ENCODE measurements at regions not wholly inside any gene's neighbourhood (a gene's known extent, or its start where the extent isn't known, plus 50 kb on each side); places are given as distances from the start of the nearest gene placed in this dataset.

- Mint-ChIP-seq H3K9me3 (peaks cover 9% of the 10 kb centered on the region), H3K36me3 (ENCODE audit: low read depth) (no peaks in the 10 kb centered on the region), H3K27ac (no peak overlapping the region), H3K4me3 (no peak overlapping the region), H3K27me3 (ENCODE audit: insufficient read depth) (peaks cover 4% of the 10 kb centered on the region), H3K4me1 (ENCODE audit: low read depth) (no peaks in the 10 kb centered on the region)
- no peak for DNase-seq (ENCODE audit: low spot score)
- intact Hi-C loops (cut with micrococcal nuclease) = no loop called here
These were observed 169.7 kb upstream of the APCDD1 start for GRCh38 chr18:10284540-10285282.

DNA sequence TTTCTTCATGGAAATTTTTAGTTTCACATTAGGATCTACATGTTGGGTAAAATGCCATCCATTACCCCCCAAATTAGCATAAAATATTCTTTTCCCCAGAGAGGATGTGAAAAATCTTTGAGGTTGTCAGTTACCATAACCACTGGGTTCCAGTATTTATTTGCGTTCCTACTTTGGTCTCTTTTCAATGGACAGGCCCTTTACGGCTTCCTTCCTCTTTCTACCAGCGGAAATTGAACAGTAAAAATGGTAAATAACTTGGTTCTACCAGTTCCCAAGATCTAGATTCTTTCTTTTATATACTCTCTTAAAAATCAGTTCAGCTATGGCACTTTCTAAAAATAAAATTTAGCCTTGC is 169.2 kb upstream of the APCDD1 start:
- Mint-ChIP-seq H3K27me3 (ENCODE audit: insufficient read depth) (peaks cover 4% of the 10 kb centered on the region), H3K9me3 (peaks cover 9% of the 10 kb centered on the region), H3K4me1 (ENCODE audit: low read depth) (no peaks in the 10 kb centered on the region), H3K4me3 (no peak overlapping the region), H3K27ac (no peak overlapping the region), H3K36me3 (ENCODE audit: low read depth) (no peaks in the 10 kb centered on the region)
- intact Hi-C loops (cut with micrococcal nuclease) = no loop called here
- DNase-seq (ENCODE audit: low spot score) = no peak

DNA sequence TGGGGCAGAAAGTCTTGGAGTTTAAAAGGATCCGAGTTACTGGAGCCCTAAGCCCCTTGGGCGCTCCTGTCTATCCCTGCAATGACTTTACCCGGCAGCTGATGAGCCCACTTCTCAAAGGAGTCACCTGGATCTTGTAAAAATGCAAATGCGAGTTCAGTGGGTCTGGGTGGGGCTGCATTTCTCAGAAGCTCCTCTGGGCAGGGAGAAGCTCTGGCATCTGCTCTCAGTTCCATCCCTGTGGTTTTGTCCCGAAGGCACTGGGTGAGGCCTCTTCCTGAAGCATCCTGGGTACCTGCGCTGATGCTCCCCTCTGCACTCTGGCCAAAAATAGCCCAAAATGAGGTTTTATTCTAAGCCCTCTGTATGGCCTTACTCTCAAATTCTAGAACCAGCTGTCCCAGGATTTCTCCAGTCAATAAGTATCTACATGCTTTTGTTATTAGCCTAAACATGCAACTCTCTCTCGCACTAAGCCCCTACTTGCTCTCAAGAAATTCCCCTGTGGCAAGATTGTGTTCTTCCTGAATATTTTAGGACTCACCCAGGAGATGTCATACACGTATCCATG is 167.8 kb upstream of the APCDD1 start:
- H3K36me3 Mint-ChIP-seq (ENCODE audit: low read depth) = no peaks in the 10 kb centered on the region
- H3K4me3 Mint-ChIP-seq = no peak overlapping the region
- peaks cover 4% of the 10 kb centered on the region for H3K27me3 Mint-ChIP-seq (ENCODE audit: insufficient read depth)
- no peak for DNase-seq (ENCODE audit: low spot score)
- H3K9me3 Mint-ChIP-seq = peaks cover 9% of the 10 kb centered on the region
- no peak overlapping the region for H3K27ac Mint-ChIP-seq
- H3K4me1 Mint-ChIP-seq (ENCODE audit: low read depth) = no peaks in the 10 kb centered on the region
- intact Hi-C loops (cut with micrococcal nuclease) = no loop called here

DNA sequence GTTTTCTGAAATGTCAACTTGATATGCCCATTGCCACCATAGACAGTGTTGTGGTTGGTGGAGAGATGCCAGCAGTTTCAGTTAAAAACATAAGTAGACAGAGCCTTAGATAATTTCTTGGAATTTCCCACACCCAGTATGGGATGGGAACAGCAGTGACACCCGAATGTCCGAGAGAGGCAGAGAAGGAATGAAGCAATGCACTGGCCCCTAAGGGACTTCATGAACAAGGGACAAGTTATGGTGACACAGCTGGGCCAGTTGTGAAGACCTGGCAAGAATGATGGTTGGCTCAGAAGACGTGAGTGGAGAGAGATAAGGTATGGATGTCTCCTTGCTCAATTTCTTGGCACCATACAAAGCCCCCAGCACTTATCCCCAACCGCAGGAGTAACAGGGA is 165.2 kb upstream of the APCDD1 start:
- Mint-ChIP-seq H3K9me3 (peaks cover 9% of the 10 kb centered on the region), H3K4me1 (ENCODE audit: low read depth) (no peaks in the 10 kb centered on the region), H3K27me3 (ENCODE audit: insufficient read depth) (peaks cover 2% of the 10 kb centered on the region), H3K36me3 (ENCODE audit: low read depth) (no peaks in the 10 kb centered on the region), H3K27ac (no peak overlapping the region), H3K4me3 (no peak overlapping the region)
- intact Hi-C loops (cut with micrococcal nuclease) = no loop called here
- DNase-seq (ENCODE audit: low spot score) = no peak

DNA sequence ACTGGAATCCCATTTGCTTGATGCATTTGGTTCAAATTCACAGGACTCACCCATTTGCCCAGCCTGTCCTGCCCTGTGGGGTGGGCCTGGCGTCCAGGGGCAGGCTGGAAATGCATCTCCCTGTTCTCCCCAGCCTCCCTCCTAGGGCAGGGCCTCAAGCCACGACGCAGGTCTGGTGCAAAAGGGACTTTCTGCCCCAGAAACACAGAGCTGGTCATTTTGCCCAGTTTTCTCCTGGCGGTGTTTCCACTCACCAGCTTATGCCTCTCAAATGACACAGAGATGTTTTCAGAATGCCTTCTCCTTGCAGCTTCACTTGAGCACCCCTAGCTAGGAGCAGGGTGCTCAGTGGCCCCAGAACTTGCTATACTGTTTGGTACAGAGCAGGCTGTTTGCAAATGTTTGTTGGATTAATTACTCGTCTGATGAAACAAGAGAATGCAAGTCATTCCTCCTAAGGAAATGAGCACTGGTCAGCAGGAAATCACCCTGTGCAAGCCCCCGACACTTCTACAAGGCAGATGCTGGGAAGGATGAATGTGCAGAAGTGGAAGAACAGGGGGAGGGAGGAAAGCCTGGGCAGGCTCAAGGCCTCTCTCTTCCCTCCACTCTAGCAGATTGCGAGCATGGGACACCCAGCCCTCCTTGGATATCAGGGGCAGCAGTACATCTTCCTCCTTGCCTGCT is 164.3 kb upstream of the APCDD1 start:
- Mint-ChIP-seq H3K27me3 (ENCODE audit: insufficient read depth) (peaks cover 2% of the 10 kb centered on the region), H3K4me1 (ENCODE audit: low read depth) (no peaks in the 10 kb centered on the region), H3K36me3 (ENCODE audit: low read depth) (no peaks in the 10 kb centered on the region), H3K4me3 (no peak overlapping the region), H3K27ac (no peak overlapping the region), H3K9me3 (peaks cover 9% of the 10 kb centered on the region)
- DNase-seq (ENCODE audit: low spot score) = no peak
- intact Hi-C loops (cut with micrococcal nuclease) = no loop called here

GRCh38 chr18:10290638-10291235 is 163.7 kb upstream of the APCDD1 start:
- intact Hi-C loops (cut with micrococcal nuclease) = no loop called here
- Mint-ChIP-seq H3K36me3 (ENCODE audit: low read depth) (no peaks in the 10 kb centered on the region), H3K9me3 (peaks cover 9% of the 10 kb centered on the region), H3K4me3 (no peak overlapping the region), H3K27ac (no peak overlapping the region), H3K4me1 (ENCODE audit: low read depth) (no peaks in the 10 kb centered on the region), H3K27me3 (ENCODE audit: insufficient read depth) (peaks cover 2% of the 10 kb centered on the region)
- no peak for DNase-seq (ENCODE audit: low spot score)

- H3K36me3 Mint-ChIP-seq (ENCODE audit: low read depth) = no peaks in the 10 kb centered on the region
- H3K9me3 Mint-ChIP-seq = peaks cover 9% of the 10 kb centered on the region
- H3K4me3 Mint-ChIP-seq = no peak overlapping the region
- peaks cover 2% of the 10 kb centered on the region for H3K27me3 Mint-ChIP-seq (ENCODE audit: insufficient read depth)
- intact Hi-C loops (cut with micrococcal nuclease) = no loop called here
- no peak overlapping the region for H3K27ac Mint-ChIP-seq
- no peak for DNase-seq (ENCODE audit: low spot score)
- no peaks in the 10 kb centered on the region for H3K4me1 Mint-ChIP-seq (ENCODE audit: low read depth)
These were observed 162.9 kb upstream of the APCDD1 start for GRCh38 chr18:10291568-10291981.

GRCh38 chr18:10293966-10294365 is 160.5 kb upstream of the APCDD1 start:
- H3K9me3 Mint-ChIP-seq = peaks cover under 1% of the 10 kb centered on the region
- DNase-seq (ENCODE audit: low spot score) = no peak
- H3K27ac Mint-ChIP-seq = no peak overlapping the region
- no peak overlapping the region for H3K4me3 Mint-ChIP-seq
- H3K36me3 Mint-ChIP-seq (ENCODE audit: low read depth) = no peaks in the 10 kb centered on the region
- H3K4me1 Mint-ChIP-seq (ENCODE audit: low read depth) = no peaks in the 10 kb centered on the region
- intact Hi-C loops (cut with micrococcal nuclease) = no loop called here
- H3K27me3 Mint-ChIP-seq (ENCODE audit: insufficient read depth) = no peaks in the 10 kb centered on the region

GRCh38 chr18:10295751-10296150 is 158.7 kb upstream of the APCDD1 start:
- Mint-ChIP-seq H3K9me3 (no peaks in the 10 kb centered on the region), H3K36me3 (ENCODE audit: low read depth) (no peaks in the 10 kb centered on the region), H3K4me3 (no peak overlapping the region), H3K4me1 (ENCODE audit: low read depth) (no peaks in the 10 kb centered on the region), H3K27me3 (ENCODE audit: insufficient read depth) (no peaks in the 10 kb centered on the region), H3K27ac (no peak overlapping the region)
- no peak for DNase-seq (ENCODE audit: low spot score)
- intact Hi-C loops (cut with micrococcal nuclease) = no loop called here

- no peak for DNase-seq (ENCODE audit: low spot score)
- no peaks in the 10 kb centered on the region for H3K9me3 Mint-ChIP-seq
- H3K27me3 Mint-ChIP-seq (ENCODE audit: insufficient read depth) = peaks cover 2% of the 10 kb centered on the region
- no peaks in the 10 kb centered on the region for H3K36me3 Mint-ChIP-seq (ENCODE audit: low read depth)
- intact Hi-C loops (cut with micrococcal nuclease) = no loop called here
- no peak overlapping the region for H3K4me3 Mint-ChIP-seq
- H3K27ac Mint-ChIP-seq = no peak overlapping the region
- H3K4me1 Mint-ChIP-seq (ENCODE audit: low read depth) = no peaks in the 10 kb centered on the region
These were observed 157.9 kb upstream of the APCDD1 start for GRCh38 chr18:10296491-10296890.

DNA sequence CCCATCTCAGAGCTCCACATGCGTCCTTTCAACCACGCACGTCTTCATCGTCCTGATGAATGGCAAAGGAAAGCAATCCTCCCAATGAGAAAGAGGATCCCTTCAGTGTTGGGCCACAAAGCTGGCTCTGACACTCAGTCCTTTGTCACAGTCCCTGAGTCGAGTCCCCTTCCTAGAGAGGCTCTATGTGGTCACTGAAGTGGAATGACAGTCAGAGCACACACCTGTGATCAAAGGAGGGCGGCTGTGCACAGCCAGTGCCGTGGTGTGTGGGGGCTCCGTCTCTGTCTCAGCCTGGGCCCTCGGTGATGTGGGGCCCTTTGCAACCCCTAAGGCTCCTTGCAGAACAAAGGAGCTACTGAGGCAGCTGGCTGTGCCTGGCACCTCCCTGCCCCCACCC is 157.3 kb upstream of the APCDD1 start:
- intact Hi-C loops (cut with micrococcal nuclease) = no loop called here
- H3K9me3 Mint-ChIP-seq = no peaks in the 10 kb centered on the region
- H3K4me1 Mint-ChIP-seq (ENCODE audit: low read depth) = no peaks in the 10 kb centered on the region
- H3K4me3 Mint-ChIP-seq = no peak overlapping the region
- H3K27ac Mint-ChIP-seq = no peak overlapping the region
- H3K27me3 Mint-ChIP-seq (ENCODE audit: insufficient read depth) = peaks cover 2% of the 10 kb centered on the region
- H3K36me3 Mint-ChIP-seq (ENCODE audit: low read depth) = no peaks in the 10 kb centered on the region
- DNase-seq (ENCODE audit: low spot score) = no peak

- H3K4me3 Mint-ChIP-seq = no peak overlapping the region
- H3K27me3 Mint-ChIP-seq (ENCODE audit: insufficient read depth) = peaks cover 2% of the 10 kb centered on the region
- no peaks in the 10 kb centered on the region for H3K36me3 Mint-ChIP-seq (ENCODE audit: low read depth)
- H3K4me1 Mint-ChIP-seq (ENCODE audit: low read depth) = no peaks in the 10 kb centered on the region
- intact Hi-C loops (cut with micrococcal nuclease) = no loop called here
- DNase-seq (ENCODE audit: low spot score) = no peak
- H3K9me3 Mint-ChIP-seq = no peaks in the 10 kb centered on the region
- no peak overlapping the region for H3K27ac Mint-ChIP-seq
These were observed 156.1 kb upstream of the APCDD1 start for GRCh38 chr18:10298346-10298745.

GRCh38 chr18:10299643-10300042 is 154.8 kb upstream of the APCDD1 start:
- H3K27me3 Mint-ChIP-seq (ENCODE audit: insufficient read depth) = peaks cover 2% of the 10 kb centered on the region
- no peak overlapping the region for H3K27ac Mint-ChIP-seq
- intact Hi-C loops (cut with micrococcal nuclease) = no loop called here
- no peaks in the 10 kb centered on the region for H3K4me1 Mint-ChIP-seq (ENCODE audit: low read depth)
- no peaks in the 10 kb centered on the region for H3K36me3 Mint-ChIP-seq (ENCODE audit: low read depth)
- DNase-seq (ENCODE audit: low spot score) = no peak
- no peaks in the 10 kb centered on the region for H3K9me3 Mint-ChIP-seq
- no peak overlapping the region for H3K4me3 Mint-ChIP-seq
